ENCODE measurements at regions not wholly inside any gene's neighbourhood (a gene's known extent, or its start where the extent isn't known, plus 50 kb on each side); places are given as distances from the start of the nearest gene placed in this dataset.
A peak's percentile ranks its signal among the peaks of the same experiment; 100 is the strongest.

GRCh38 chr12:31843398-31844095, 114.7 kb upstream of the AMN1 start (continued):
- TF ChIP-seq CREB1 (IDR thresholded peaks at IDR 0.05) (no peak), CREB1 (CRISPR knock-in tag; IDR thresholded peaks at IDR 0.05) (no peak), RUNX1 (IDR thresholded peaks at IDR 0.05; ENCODE audit: low read depth) (no peak), HDAC3 (IDR thresholded peaks at IDR 0.05; ENCODE audit: borderline replicate concordance, partially characterized antibody) (no peak), JUND (IDR thresholded peaks at IDR 0.05; ENCODE audit: borderline replicate concordance, low read depth, low read length) (no peak), JUND (tag; IDR thresholded peaks at IDR 0.05; ENCODE audit: borderline replicate concordance, low read depth, low read length) (no peak), ZNF717 (CRISPR knock-in tag; IDR thresholded peaks at IDR 0.05) (no peak), FOXM1 (IDR thresholded peaks at IDR 0.05; ENCODE audit: low read depth) (peak; percentile 78), FOXM1 (CRISPR knock-in tag; IDR thresholded peaks at IDR 0.05; ENCODE audit: low read depth) (no peak), PHB2 (IDR thresholded peaks at IDR 0.05; ENCODE audit: low read depth) (no peak), ZNF146 (CRISPR knock-in tag; IDR thresholded peaks at IDR 0.05; ENCODE audit: unreplicated experiment) (no peak), NCOA1 (IDR thresholded peaks at IDR 0.05; ENCODE audit: low read depth) (peak; percentile 27; the same call in 1 of the 2 replicates), ARID2 (IDR thresholded peaks at IDR 0.05) (no peak), ZNF197 (CRISPR knock-in tag; IDR thresholded peaks at IDR 0.05; ENCODE audit: low read depth) (no peak), MEIS2 (IDR thresholded peaks at IDR 0.05; ENCODE audit: partially characterized antibody) (peak; percentile 15), ZNF384 (IDR thresholded peaks at IDR 0.05; ENCODE audit: low read depth, low read length) (no peak), PPARD (CRISPR knock-in tag; IDR thresholded peaks at IDR 0.05) (no peak), BCLAF1 (IDR thresholded peaks at IDR 0.05; ENCODE audit: borderline replicate concordance in 1 of 2, control insufficient read depth in 1 of 2, low read depth in 2 of 2, low read length in 1 of 2) (no peak), ARID1B (IDR thresholded peaks at IDR 0.05) (peak; percentile 84), CEBPZ (IDR thresholded peaks at IDR 0.05; ENCODE audit: borderline replicate concordance, low read depth, low read length) (no peak), ZNF41 (CRISPR knock-in tag; conservative IDR thresholded peaks at IDR 0.05) (no peak), EP300 (IDR thresholded peaks at IDR 0.05; ENCODE audit: low read length) (peak; percentile 88; the same call in 1 of the 2 replicates), RBM22 (IDR thresholded peaks at IDR 0.05; ENCODE audit: low read depth, low read length, poor library complexity, severe bottlenecking) (no peak), FUS (optimal IDR thresholded peaks at IDR 0.05; ENCODE audit: low read depth, low read length) (no peak), POLR2H (tag; IDR thresholded peaks at IDR 0.05; ENCODE audit: low read depth) (no peak)

All from K562 (cell line).